ENCODE measurements at regions not wholly inside any gene's neighbourhood (a gene's known extent, or its start where the extent isn't known, plus 50 kb on each side); places are given as distances from the start of the nearest gene placed in this dataset.
"Not testable (repeated sequence)": the region's sequence is repeated elsewhere in the genome, so short reads cannot be mapped to it uniquely, and the experiment has no call there.

DNA sequence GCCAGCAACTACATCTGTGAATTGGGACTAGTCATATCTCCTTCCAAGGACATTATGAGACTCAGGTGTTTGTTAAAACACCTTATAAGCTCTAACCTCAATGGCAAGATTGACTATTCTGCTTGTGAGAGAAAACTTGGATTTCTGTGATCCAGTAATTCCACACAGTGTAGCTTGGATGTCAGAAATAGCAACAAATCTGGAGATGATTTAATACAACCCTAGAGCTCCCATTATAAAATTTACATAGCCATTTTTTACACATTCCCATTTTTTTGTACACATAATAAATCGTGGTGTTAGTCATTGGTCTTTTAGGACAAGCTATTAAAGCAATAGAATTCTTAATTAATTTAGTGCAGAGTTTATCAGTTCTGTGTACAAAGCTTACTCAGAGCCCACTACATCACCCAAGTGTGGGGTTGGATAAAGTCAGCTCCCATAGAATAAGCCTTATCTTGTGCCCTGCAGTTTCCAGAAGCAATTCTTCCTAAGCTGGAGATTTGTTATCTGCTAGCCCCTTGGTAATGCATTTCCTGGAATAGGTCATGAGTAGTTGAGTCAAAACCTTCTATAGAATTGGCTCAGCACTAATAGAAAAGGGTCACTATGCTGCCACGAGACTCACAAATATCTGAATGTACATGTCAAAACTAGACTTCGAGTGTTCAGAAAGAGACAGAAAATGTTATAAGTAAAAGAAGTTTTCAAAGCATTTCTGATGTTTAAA, 434.0 kb upstream of the RUNX1 start:
- no peak for DNase-seq

DNA sequence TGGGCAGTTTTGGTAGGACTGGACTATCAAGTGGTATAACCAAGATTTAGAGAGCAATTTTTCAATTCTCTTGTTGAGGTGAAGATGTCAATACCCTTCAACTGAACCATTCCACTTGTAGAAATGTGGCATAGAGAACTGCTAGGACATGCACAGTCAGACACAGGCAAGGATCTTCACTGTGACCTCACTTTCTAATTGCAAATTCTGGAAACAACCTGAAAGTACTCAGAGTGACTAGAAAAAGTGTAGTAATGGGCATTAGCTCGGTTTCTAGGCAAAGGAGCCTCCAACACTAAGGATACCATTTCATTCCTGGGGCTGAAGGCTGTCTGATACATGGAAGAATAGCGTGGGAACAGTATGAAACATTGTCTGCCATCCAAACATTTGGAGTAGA, 433.0 kb upstream of the RUNX1 start:
- no peak for DNase-seq

DNA sequence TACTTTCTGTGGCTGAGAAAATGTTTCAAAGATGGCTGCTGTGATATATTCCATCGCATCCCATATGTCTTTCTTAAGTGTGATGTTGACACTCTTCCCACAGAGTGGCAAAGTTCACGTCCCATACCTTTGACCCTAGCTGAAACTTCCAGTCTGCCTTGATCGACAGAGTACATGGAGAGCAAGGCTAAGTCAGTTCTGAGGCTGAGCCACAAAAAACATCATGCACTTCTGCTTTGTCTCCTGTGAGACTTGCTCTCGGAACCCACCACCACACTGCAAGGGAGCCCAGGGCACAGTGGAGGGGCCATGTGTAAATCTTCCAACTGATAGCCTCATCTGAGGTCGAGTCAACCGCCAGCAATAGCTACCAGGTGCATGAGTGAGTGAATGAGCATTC, 431.9 kb upstream of the RUNX1 start:
- DNase-seq: no peak

DNA sequence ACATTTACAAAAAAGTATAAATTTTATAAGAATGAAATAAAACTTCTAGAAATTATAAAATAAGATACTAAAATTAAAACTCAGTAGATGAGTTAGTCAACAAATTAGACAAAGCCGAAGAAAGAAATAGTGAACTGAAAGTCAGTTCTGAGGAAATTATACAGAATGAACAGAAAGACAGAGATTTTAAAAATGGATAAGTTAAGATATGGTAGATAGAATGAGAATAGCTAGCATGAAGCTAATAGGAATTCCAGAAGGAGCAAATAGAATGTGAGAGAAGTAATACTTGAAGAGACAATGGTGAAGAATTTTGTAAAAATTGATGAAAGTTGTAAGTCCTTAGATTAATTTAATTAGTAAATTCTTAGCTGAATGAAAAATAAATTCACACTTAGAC, 430.4 kb upstream of the RUNX1 start:
- no peak for DNase-seq

DNA sequence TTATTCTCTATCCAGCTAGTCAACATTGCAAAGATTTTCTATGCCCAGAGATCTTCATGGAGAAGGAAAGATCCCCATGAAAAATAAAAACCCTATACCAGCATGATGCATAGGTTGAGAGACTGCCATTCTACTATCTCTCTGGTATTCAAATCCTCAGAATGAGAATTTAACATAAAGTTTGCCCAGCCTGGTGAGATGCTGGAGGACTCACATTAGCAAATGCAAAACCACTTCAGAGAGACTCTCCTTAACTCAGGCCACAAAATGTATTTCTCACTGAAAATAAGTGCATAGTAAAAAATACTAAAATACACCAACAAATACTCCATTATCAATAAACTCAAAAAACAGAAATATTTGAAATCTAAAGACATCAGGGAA, 430.0 kb upstream of the RUNX1 start:
- DNase-seq: no peak

DNA sequence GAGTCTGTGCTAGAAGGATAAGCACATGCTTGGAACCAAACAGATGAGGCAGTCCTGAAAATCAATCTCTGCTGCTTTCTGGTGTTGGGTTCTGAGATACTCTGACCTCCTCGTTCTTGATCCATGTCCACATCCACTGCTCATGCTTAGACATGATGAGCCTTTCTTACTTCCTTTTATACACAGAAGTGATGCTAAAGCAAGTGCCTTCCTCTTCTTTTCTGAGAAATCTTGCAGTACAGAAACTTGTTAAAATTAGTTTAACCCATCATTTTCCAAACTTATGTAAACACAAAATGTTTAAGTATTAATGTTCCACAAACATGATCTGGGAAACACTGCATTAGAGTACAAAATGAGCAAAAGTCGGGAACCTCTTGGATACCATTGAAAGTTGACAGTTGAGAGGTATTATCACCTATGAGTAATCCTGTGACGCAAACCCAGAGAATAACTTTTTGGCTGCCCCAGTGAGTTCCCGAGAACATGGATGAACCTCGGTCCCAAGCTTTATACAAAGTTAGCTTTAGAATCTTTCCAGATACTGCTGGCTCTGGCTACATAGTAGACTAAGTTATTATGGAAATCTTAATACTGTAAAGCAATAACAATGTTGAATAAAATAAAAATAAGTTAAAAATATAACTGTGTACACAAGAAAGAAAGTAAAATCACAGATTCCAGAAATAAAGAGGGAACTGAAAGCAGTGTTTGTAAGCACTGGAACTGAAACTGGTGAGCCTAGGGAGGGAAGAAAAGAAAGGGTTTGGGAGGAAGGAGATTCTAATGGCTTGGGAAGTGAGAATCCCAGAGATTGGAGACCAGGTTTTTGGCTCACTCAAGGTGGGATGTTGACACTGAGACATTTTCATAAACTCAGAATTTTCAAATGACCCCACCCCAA, 429.3 kb upstream of the RUNX1 start:
- DNase-seq: no peak

DNA sequence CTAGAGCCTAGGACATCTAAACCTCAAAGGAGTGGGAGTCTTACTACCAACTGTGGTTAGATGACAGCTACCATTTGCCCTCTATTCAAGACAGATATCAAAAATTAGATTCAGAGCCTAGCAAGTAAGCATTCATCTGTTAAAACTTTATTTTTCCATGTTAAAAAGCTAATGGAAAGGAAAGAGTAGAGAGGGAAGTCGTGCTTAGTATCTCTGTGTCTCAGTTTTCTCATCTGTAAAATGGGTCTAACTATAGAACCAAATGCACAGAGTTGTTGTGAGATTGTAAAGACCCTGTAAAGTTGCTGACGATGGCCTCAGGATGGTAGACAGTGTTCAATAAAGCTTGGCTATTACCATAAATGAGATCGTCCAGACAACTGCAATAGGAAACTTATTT, 428.5 kb upstream of the RUNX1 start:
- DNase-seq: no peak

DNA sequence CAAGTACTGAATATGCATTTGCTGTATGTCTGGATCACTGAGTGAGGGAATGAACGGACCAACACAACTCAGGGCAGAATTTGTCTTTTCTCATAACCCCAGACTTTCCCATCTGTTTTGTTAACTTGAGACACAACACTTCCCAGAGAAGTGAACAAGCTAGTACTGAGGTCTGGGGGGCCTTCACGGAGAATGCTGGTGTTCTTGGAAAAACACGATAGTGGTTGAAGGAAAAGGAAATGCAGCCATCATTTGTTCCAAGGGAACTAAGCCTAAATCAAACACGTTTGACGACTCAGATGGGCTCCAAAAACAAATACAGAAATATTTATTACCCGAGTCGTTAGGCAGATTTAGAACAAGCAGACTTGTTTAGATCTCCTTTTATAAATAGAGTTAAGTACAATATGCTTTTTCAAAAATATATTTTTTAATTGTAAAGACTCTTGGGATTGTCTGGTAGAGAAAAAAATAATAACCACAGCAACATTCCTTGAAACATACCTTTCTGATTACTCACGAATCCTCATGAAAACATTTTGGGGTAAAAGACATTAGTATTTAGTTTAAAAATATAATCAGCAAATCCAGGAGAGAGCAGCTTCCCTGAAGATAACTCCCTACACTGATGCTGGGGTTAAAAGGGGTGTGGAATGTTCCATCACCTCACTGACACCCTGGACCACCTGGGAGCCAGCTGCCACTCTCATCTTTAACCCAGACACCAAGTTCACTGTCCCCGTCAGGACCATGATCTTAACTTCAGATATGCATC, 427.7 kb upstream of the RUNX1 start:
- DNase-seq: no peak

DNA sequence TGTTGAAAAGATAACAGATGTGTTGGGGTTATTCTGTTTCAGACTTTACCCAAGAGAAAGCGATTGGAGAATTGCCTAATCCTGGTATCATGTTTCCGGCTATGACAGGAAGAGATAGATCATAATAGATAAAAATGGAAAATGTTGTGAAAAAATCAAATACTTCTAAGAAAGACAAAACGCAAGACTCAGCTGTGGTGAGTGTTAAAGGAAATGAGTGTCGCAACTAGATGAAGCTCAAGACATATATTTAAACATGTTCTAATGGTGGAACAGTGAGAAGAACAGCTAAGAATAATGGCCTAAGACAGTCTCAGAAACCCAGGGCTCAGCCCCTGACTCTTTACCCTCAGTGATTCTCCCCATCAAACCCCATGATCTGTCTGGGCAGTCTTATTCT, 426.7 kb upstream of the RUNX1 start:
- peak; percentile 12 for DNase-seq

DNA sequence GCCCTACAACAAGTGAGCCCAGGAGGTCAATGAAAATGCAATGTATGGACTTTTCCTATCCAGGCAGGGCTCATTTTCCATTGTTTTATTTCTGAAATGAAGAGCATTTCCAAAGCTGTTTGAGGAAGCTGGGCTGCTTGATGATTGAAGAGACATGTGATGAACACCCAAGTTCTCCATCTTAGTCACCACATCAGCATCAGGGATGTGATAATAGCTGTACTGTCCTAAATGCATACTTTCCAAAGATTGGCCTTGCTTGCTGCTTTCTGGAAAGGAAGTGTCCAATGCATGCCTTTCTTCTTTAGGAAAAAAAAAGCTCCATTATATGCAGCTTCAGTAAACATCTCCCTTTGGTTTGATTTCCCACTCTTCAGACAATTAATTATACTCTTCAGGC, 425.9 kb upstream of the RUNX1 start:
- no peak for DNase-seq

DNA sequence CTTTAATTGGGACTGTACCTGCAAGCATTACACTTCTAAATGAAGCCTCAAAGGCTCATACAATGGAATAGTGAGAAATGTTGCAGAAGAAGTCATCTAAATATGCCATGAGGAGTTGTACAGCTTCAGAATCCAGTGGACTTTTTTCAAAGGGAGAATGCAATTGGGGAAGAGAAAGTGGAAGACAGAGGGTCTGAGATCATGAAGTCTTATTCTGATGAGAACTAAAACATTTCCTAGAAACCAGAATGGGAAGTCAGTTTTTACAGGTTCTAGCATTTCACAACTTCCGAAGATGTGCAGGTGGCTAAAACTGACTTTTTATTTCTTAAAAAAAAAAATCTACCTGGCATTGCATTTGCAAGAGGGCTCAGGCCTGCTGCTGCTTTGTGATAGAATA, 424.4 kb upstream of the RUNX1 start:
- no peak for DNase-seq

DNA sequence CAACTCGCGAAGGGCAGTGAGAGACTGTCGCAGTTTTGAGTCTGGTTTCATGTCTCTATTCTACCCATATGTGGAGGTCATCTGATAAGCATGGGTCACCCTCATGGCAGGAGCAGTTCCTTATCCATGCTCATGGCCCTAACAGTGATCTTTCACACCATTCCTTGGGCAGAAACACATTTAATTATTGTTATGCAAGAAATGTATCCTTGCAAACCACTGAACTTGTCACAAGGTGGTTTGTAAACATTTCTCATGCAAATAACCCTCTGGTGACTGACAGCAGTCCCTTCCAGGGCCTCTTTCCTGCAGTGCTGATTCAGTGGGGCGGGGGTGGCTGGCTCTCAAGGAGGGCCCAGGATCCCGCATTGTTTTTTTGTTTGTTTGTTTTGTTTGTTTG, 421.4 kb upstream of the RUNX1 start:
- no peak for DNase-seq

DNA sequence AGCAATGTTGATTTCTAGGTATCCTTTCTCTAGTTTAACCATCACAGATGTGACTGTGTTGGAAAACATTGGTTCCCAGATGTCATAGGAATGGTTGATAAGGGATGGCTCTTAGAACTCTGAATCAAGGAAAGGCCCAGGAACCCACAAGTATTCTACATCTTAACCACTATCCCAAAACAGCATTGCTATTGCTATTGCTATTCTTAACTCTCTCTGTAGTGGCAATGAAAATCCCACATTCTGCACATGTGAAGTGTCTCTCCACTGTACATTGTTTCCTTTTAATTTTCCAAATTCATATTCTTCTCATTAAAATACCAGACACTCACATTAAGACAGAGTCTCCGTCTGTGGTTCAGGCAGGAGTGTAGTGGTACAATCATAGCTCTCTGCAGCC, 420.4 kb upstream of the RUNX1 start:
- DNase-seq: no peak

DNA sequence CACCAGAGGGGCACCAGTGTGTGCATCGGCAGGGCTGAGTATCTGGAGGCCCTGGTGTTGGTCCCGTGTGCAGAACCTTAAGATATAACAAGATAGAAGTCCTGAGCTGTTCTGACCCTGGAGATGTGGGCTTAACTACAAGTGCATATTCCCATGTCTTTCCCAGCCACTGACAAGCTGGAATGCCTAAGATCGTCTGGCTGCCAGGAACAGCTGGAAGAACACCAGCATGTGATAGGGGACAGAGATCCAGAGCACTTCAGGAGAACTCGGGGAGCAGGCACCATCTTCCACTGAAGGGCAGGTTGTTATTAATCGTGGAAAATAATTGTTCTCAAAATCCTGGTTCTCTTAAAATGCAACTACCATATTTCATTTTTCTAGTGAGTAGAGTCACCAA, 419.9 kb upstream of the RUNX1 start:
- no peak for DNase-seq

DNA sequence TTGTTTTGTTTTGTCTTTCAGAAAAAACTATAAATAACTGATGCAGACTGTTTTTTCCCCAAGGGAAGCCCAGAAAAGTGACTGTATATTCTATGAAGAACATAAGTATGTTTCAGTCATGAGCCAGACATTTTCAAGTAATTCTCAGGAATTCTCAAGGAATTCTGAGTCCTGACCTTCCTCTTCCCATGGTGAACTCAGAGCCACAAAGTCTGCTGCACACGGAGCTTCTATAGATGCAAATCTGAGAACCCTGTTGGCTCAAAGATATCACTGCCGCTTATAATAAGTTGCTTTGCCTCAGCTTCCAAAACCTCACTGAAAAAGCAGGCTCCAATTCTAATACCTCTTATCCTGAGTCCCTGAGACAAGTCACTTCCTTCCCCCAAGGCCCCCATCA, 418.5 kb upstream of the RUNX1 start:
- DNase-seq: no peak

DNA sequence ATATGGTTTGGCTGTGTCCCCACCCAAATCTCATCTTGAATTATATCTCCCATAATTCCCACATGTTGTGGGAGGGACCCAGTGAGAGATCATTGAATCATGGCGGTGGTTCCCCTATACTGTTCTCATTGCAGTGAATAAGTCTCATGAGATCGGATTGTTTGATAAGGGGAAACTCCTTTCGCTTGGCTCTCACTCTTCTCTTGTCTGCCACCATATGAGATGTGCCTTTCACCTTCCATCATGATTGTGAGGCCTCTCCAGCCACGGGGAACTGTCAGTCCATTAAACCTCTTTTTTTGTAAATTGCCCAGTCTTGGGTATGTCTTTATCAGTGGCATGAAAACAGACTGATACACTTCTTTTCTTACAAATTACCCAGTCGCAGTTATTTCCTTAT, 417.6 kb upstream of the RUNX1 start:
- not testable (repeated sequence) for DNase-seq

DNA sequence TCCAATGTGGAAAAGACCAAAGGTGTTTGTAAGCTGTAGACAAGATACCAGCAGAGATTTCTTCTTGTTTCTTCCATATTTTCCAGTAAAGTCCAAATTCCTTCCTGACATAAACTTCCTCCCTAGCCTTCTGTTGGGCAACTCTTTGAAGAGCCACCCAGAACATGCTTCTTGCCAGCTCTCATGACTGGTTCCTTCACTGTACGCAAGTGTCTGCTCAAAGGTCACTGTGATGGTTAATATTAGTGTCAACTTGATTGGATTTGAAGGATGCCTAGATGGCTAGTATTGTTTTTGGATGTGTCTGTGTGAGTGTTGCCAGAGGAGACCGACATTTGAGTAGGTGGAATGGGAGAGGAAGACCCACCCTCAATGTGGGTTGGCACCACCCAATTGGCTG, 416.6 kb upstream of the RUNX1 start:
- no peak for DNase-seq

DNA sequence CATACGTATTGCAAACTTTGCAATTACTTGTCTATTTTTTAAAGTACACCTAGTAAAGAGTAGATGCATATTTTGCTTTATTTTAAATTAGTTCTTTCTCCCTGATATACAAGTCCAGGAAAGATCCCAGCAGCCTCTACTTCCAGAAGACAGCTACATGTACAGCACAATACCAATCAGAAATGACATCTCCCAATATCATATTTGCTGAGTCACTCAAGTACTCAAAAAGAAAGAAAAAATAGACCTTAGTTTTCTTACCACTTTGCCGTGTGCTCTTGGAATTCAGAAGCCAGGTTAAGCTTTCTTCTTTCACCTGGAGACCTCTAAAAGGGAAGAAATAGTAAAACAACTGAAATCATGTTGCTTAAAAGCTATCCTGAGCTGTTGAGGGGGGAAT, 412.6 kb upstream of the RUNX1 start:
- DNase-seq: no peak

DNA sequence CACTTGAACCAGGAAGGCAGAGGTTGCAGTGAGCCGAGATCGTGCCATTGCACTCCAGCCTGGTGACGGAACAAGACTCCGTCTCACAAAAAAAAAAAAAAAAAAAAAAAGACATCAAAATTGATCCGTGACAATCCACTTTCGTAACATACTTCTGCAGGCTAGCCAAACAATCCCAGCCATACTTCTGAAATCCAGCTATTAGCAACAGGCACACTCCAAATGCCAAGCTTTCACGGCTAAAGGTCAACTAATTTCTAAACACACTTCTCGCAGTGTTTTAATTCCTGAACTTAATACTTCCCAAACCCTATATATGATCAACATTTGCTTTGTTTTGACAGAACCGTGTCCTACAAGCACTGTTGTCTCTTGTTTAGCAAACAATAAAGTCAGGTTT, 411.3 kb upstream of the RUNX1 start:
- no peak for DNase-seq

DNA sequence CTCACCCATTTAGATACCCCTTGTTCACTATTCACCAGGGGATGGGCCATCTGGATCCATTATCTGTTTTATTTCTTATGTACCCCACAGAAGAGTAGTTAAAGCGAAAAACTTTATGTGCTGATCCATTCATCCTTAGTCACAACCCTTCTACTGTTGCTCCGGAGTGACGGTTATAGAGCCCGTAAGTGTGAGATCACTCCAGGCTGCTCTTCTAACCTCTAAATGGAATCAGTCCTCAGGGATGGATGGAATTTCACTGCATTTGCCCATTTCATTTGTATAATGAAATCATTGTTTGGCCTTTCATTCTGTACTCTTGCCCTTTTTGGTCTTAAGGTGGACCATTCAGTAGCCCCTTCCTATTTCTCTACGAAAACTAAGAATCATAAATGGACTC, 409.3 kb upstream of the RUNX1 start:
- no peak for DNase-seq

DNA sequence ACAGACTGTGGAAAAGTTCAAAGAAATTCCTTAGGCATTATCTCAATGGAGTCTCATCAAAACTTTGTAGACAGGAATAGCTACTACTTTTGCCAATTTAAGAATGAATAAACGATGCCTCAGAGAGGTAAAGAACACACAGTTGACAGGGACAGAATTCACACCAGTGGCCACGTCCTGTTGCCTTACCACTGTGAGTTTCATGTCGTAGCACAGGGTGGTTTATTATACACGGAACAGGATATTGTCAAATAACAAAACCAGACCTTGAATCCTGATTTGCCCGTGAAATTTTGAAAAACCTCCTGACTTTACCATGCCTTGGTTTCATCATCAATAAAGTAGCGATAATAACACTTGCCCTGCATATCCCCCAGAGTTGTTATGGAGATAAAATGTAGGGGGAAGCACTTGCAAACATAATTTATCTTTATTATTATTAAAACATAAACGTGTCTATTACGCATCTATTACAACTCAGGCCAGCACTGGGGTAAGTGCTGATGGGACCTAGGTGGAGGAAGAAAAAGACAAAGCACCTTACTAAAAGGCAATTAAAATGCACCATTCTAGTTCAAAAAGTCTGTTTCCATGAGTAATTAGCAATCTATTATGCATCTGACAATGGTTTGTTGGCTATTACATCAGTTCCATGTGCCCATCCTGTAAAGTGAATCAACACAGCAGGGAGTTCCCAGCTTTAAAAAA, 408.1 kb upstream of the RUNX1 start:
- no peak for DNase-seq

DNA sequence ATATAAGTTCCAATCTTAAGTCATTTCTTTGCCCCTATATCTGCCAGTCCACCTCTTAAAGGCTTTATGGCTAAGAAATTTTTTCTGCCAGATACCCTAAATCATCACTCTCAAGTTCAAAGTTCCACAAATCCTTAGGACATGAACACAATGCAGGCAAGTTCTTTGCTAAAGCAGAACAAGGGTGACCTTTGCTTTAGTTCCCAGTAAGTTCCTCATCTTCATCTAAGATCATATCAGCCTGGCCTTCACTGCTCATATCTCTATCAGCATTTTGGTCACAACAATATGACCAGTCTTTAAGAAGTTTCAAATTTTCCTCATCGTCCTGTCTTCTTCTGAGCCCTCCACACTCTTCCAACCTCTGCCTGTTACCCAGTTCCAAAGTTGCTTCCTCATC, 402.2 kb upstream of the RUNX1 start:
- DNase-seq: no peak

DNA sequence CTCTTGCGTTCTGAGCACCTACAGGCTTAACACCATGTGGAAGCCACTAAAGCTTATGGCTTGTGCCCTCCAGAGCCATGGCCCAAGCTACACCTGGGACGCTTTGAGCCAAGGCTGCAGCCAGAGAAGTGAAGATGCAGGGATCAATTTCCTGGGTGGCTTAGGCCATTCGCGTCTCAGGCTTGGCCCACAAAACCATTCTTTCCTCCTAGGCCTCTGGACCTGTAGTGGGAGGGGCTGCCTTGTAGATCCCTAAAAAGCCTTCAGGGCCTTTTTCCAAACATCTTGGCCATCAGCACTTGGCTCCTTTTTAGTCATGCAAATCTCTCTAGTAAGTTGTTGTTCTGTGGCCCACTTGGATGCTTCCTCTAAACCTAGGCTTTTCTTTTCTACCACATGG, 401.7 kb upstream of the RUNX1 start:
- DNase-seq: no peak
